ENCODE measurements at regions not wholly inside any gene's neighbourhood (a gene's known extent, or its start where the extent isn't known, plus 50 kb on each side); places are given as distances from the start of the nearest gene placed in this dataset.

GRCh38 chr13:104461049-104461448 is 1394.8 kb upstream of the SLC10A2 start:
- Mint-ChIP-seq H3K36me3 (ENCODE audit: low read depth) (no peaks in the 10 kb centered on the region), H3K4me1 (ENCODE audit: low read depth) (no peaks in the 10 kb centered on the region), H3K4me3 (no peak overlapping the region), H3K27me3 (no peaks in the 10 kb centered on the region), H3K27ac (no peak overlapping the region), H3K9me3 (peaks cover 2% of the 10 kb centered on the region)
- DNase-seq = no peak

GRCh38 chr13:104460554-104460953 is 1394.3 kb upstream of the SLC10A2 start:
- no peak overlapping the region for H3K4me3 Mint-ChIP-seq
- DNase-seq = no peak
- no peaks in the 10 kb centered on the region for H3K4me1 Mint-ChIP-seq (ENCODE audit: low read depth)
- no peak overlapping the region for H3K27ac Mint-ChIP-seq
- H3K27me3 Mint-ChIP-seq = no peaks in the 10 kb centered on the region
- no peaks in the 10 kb centered on the region for H3K36me3 Mint-ChIP-seq (ENCODE audit: low read depth)
- H3K9me3 Mint-ChIP-seq = peaks cover 2% of the 10 kb centered on the region

- no peak overlapping the region for H3K4me3 Mint-ChIP-seq
- H3K27ac Mint-ChIP-seq = no peak overlapping the region
- no peaks in the 10 kb centered on the region for H3K36me3 Mint-ChIP-seq (ENCODE audit: low read depth)
- no peak for DNase-seq
- no peaks in the 10 kb centered on the region for H3K27me3 Mint-ChIP-seq
- H3K9me3 Mint-ChIP-seq = peaks cover 15% of the 10 kb centered on the region
- no peaks in the 10 kb centered on the region for H3K4me1 Mint-ChIP-seq (ENCODE audit: low read depth)
Observed at GRCh38 chr13:104450006-104450405, 1383.8 kb upstream of the SLC10A2 start.

GRCh38 chr13:104447348-104447747 is 1381.1 kb upstream of the SLC10A2 start:
- H3K27me3 Mint-ChIP-seq = no peaks in the 10 kb centered on the region
- H3K9me3 Mint-ChIP-seq = peaks cover 16% of the 10 kb centered on the region

GRCh38 chr13:104442536-104442935 is 1376.3 kb upstream of the SLC10A2 start:
- DNase-seq = no peak
- no peaks in the 10 kb centered on the region for H3K27me3 Mint-ChIP-seq
- peaks cover 8% of the 10 kb centered on the region for H3K9me3 Mint-ChIP-seq
- H3K36me3 Mint-ChIP-seq (ENCODE audit: low read depth) = no peaks in the 10 kb centered on the region
- H3K27ac Mint-ChIP-seq = no peak overlapping the region
- no peaks in the 10 kb centered on the region for H3K4me1 Mint-ChIP-seq (ENCODE audit: low read depth)
- no peak overlapping the region for H3K4me3 Mint-ChIP-seq

More at GRCh38 chr13:104447348-104447747, 1381.1 kb upstream of the SLC10A2 start:
- no peak for DNase-seq
- no peak overlapping the region for H3K4me3 Mint-ChIP-seq
- H3K4me1 Mint-ChIP-seq (ENCODE audit: low read depth) = no peaks in the 10 kb centered on the region
- no peaks in the 10 kb centered on the region for H3K36me3 Mint-ChIP-seq (ENCODE audit: low read depth)
- H3K27ac Mint-ChIP-seq = no peak overlapping the region

- Mint-ChIP-seq H3K36me3 (ENCODE audit: low read depth) (no peaks in the 10 kb centered on the region), H3K27ac (no peak overlapping the region), H3K27me3 (no peaks in the 10 kb centered on the region), H3K4me3 (no peak overlapping the region), H3K9me3 (no peaks in the 10 kb centered on the region), H3K4me1 (ENCODE audit: low read depth) (no peaks in the 10 kb centered on the region)
- DNase-seq = no peak
Observed at GRCh38 chr13:104436555-104436954, 1370.3 kb upstream of the SLC10A2 start.

- Mint-ChIP-seq H3K4me1 (ENCODE audit: low read depth) (no peaks in the 10 kb centered on the region), H3K9me3 (no peaks in the 10 kb centered on the region), H3K4me3 (no peak overlapping the region), H3K27ac (no peak overlapping the region), H3K27me3 (no peaks in the 10 kb centered on the region), H3K36me3 (ENCODE audit: low read depth) (no peaks in the 10 kb centered on the region)
- DNase-seq = no peak
Observed at GRCh38 chr13:104431895-104432294, 1365.7 kb upstream of the SLC10A2 start.

GRCh38 chr13:104426435-104426834 is 1360.2 kb upstream of the SLC10A2 start:
- H3K4me1 Mint-ChIP-seq (ENCODE audit: low read depth) = no peaks in the 10 kb centered on the region
- no peaks in the 10 kb centered on the region for H3K27me3 Mint-ChIP-seq
- no peak for DNase-seq
- no peaks in the 10 kb centered on the region for H3K9me3 Mint-ChIP-seq
- no peak overlapping the region for H3K27ac Mint-ChIP-seq
- H3K4me3 Mint-ChIP-seq = no peak overlapping the region
- no peaks in the 10 kb centered on the region for H3K36me3 Mint-ChIP-seq (ENCODE audit: low read depth)

- DNase-seq = no peak
- no peaks in the 10 kb centered on the region for H3K36me3 Mint-ChIP-seq (ENCODE audit: low read depth)
- no peaks in the 10 kb centered on the region for H3K27me3 Mint-ChIP-seq
- no peak overlapping the region for H3K27ac Mint-ChIP-seq
- H3K9me3 Mint-ChIP-seq = no peaks in the 10 kb centered on the region
- H3K4me1 Mint-ChIP-seq (ENCODE audit: low read depth) = no peaks in the 10 kb centered on the region
- H3K4me3 Mint-ChIP-seq = no peak overlapping the region
Observed at GRCh38 chr13:104422668-104423067, 1356.5 kb upstream of the SLC10A2 start.

GRCh38 chr13:104416973-104417372 is 1350.8 kb upstream of the SLC10A2 start:
- Mint-ChIP-seq H3K4me1 (ENCODE audit: low read depth) (no peaks in the 10 kb centered on the region), H3K27me3 (no peaks in the 10 kb centered on the region), H3K4me3 (no peak overlapping the region), H3K9me3 (no peaks in the 10 kb centered on the region), H3K27ac (no peak overlapping the region), H3K36me3 (ENCODE audit: low read depth) (no peaks in the 10 kb centered on the region)
- no peak for DNase-seq

- DNase-seq = no peak
- H3K4me3 Mint-ChIP-seq = no peak overlapping the region
- H3K36me3 Mint-ChIP-seq (ENCODE audit: low read depth) = no peaks in the 10 kb centered on the region
- no peak overlapping the region for H3K27ac Mint-ChIP-seq
- no peaks in the 10 kb centered on the region for H3K4me1 Mint-ChIP-seq (ENCODE audit: low read depth)
- H3K27me3 Mint-ChIP-seq = no peaks in the 10 kb centered on the region
- H3K9me3 Mint-ChIP-seq = no peaks in the 10 kb centered on the region
Observed at GRCh38 chr13:104414771-104415170, 1348.6 kb upstream of the SLC10A2 start.

GRCh38 chr13:104414181-104414580 is 1348.0 kb upstream of the SLC10A2 start:
- Mint-ChIP-seq H3K36me3 (ENCODE audit: low read depth) (no peaks in the 10 kb centered on the region), H3K27me3 (no peaks in the 10 kb centered on the region), H3K4me1 (ENCODE audit: low read depth) (no peaks in the 10 kb centered on the region), H3K9me3 (no peaks in the 10 kb centered on the region), H3K4me3 (no peak overlapping the region), H3K27ac (no peak overlapping the region)
- DNase-seq = no peak

GRCh38 chr13:104411141-104411765 is 1345.0 kb upstream of the SLC10A2 start:
- no peaks in the 10 kb centered on the region for H3K9me3 Mint-ChIP-seq
- no peak overlapping the region for H3K4me3 Mint-ChIP-seq
- H3K4me1 Mint-ChIP-seq (ENCODE audit: low read depth) = no peaks in the 10 kb centered on the region
- DNase-seq = no peak
- no peaks in the 10 kb centered on the region for H3K36me3 Mint-ChIP-seq (ENCODE audit: low read depth)
- H3K27me3 Mint-ChIP-seq = no peaks in the 10 kb centered on the region
- no peak overlapping the region for H3K27ac Mint-ChIP-seq

- DNase-seq = no peak
- Mint-ChIP-seq H3K27ac (no peak overlapping the region), H3K9me3 (no peaks in the 10 kb centered on the region), H3K4me3 (no peak overlapping the region), H3K27me3 (no peaks in the 10 kb centered on the region), H3K4me1 (ENCODE audit: low read depth) (no peaks in the 10 kb centered on the region), H3K36me3 (ENCODE audit: low read depth) (no peaks in the 10 kb centered on the region)
Observed at GRCh38 chr13:104408733-104409132, 1342.5 kb upstream of the SLC10A2 start.

- Mint-ChIP-seq H3K4me3 (no peak overlapping the region), H3K4me1 (ENCODE audit: low read depth) (no peaks in the 10 kb centered on the region)
Observed at GRCh38 chr13:104404325-104404724, 1338.1 kb upstream of the SLC10A2 start.

GRCh38 chr13:104389691-104390090 is 1323.5 kb upstream of the SLC10A2 start:
- H3K4me3 Mint-ChIP-seq = no peak overlapping the region
- H3K27me3 Mint-ChIP-seq = no peaks in the 10 kb centered on the region
- H3K27ac Mint-ChIP-seq = no peak overlapping the region
- H3K9me3 Mint-ChIP-seq = peaks cover 16% of the 10 kb centered on the region
- H3K4me1 Mint-ChIP-seq (ENCODE audit: low read depth) = no peaks in the 10 kb centered on the region
- no peaks in the 10 kb centered on the region for H3K36me3 Mint-ChIP-seq (ENCODE audit: low read depth)
- no peak for DNase-seq

More at GRCh38 chr13:104404325-104404724, 1338.1 kb upstream of the SLC10A2 start:
- H3K27ac Mint-ChIP-seq = no peak overlapping the region
- H3K36me3 Mint-ChIP-seq (ENCODE audit: low read depth) = no peaks in the 10 kb centered on the region
- no peaks in the 10 kb centered on the region for H3K9me3 Mint-ChIP-seq
- no peak for DNase-seq
- H3K27me3 Mint-ChIP-seq = no peaks in the 10 kb centered on the region

Data from activated T-cell treated with anti-CD3 and anti-CD28 coated beads, Interleukin-2, amount 50 U/mL, for 24 hours (primary cell).